ENCODE measurements at regions not wholly inside any gene's neighbourhood (a gene's known extent, or its start where the extent isn't known, plus 50 kb on each side); places are given as distances from the start of the nearest gene placed in this dataset.
A peak's percentile ranks its signal among the peaks of the same experiment; 100 is the strongest.

GRCh38 chr17:77449908-77450741, 309.4 kb downstream of the SEC14L1 start (continued):
- TF ChIP-seq HINFP (CRISPR knock-in tag; IDR thresholded peaks at IDR 0.05; ENCODE audit: low read depth) (peak; percentile 38; the same call in 1 of the 2 replicates), SNAI1 (CRISPR knock-in tag; IDR thresholded peaks at IDR 0.05; ENCODE audit: borderline replicate concordance) (peak; percentile 73; the same call in 1 of the 2 replicates), ZNF34 (CRISPR knock-in tag; IDR thresholded peaks at IDR 0.05; ENCODE audit: borderline replicate concordance) (no peak), ZBTB26 (CRISPR knock-in tag; IDR thresholded peaks at IDR 0.05; ENCODE audit: borderline replicate concordance) (0 out of 2 replicates have a peak, but pooled peaks have one; percentile 17), ZNF687 (CRISPR knock-in tag; IDR thresholded peaks at IDR 0.05) (peak; percentile 81), DPF2 (CRISPR knock-in tag; IDR thresholded peaks at IDR 0.05; ENCODE audit: borderline replicate concordance, low read depth) (peak; percentile 41; the same call in 1 of the 2 replicates), KDM1A (CRISPR knock-in tag; IDR thresholded peaks at IDR 0.05) (no peak), SMAD1 (CRISPR knock-in tag; IDR thresholded peaks at IDR 0.05; ENCODE audit: borderline replicate concordance, low read depth) (no peak; the same call in 1 of the 2 replicates), LCORL (IDR thresholded peaks at IDR 0.05) (no peak), LCORL (CRISPR knock-in tag; IDR thresholded peaks at IDR 0.05) (peak; percentile 58), ATF7-NPFF (CRISPR knock-in tag; IDR thresholded peaks at IDR 0.05; ENCODE audit: low read depth) (peak; percentile 31; the same call in 1 of the 2 replicates), ZNF614 (CRISPR knock-in tag; IDR thresholded peaks at IDR 0.05; ENCODE audit: borderline replicate concordance) (no peak), ZBTB25 (CRISPR knock-in tag; IDR thresholded peaks at IDR 0.05) (no peak)
- TF ChIP-seq, protein P1, sequence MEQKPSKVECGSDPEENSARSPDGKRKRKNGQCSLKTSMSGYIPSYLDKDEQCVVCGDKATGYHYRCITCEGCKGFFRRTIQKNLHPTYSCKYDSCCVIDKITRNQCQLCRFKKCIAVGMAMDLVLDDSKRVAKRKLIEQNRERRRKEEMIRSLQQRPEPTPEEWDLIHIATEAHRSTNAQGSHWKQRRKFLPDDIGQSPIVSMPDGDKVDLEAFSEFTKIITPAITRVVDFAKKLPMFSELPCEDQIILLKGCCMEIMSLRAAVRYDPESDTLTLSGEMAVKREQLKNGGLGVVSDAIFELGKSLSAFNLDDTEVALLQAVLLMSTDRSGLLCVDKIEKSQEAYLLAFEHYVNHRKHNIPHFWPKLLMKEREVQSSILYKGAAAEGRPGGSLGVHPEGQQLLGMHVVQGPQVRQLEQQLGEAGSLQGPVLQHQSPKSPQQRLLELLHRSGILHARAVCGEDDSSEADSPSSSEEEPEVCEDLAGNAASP (CRISPR knock-in tag; IDR thresholded peaks at IDR 0.05; ENCODE audit: borderline replicate concordance), result peak; percentile 31; the same call in 1 of the 2 replicates
- TF ChIP-seq, protein P2, sequence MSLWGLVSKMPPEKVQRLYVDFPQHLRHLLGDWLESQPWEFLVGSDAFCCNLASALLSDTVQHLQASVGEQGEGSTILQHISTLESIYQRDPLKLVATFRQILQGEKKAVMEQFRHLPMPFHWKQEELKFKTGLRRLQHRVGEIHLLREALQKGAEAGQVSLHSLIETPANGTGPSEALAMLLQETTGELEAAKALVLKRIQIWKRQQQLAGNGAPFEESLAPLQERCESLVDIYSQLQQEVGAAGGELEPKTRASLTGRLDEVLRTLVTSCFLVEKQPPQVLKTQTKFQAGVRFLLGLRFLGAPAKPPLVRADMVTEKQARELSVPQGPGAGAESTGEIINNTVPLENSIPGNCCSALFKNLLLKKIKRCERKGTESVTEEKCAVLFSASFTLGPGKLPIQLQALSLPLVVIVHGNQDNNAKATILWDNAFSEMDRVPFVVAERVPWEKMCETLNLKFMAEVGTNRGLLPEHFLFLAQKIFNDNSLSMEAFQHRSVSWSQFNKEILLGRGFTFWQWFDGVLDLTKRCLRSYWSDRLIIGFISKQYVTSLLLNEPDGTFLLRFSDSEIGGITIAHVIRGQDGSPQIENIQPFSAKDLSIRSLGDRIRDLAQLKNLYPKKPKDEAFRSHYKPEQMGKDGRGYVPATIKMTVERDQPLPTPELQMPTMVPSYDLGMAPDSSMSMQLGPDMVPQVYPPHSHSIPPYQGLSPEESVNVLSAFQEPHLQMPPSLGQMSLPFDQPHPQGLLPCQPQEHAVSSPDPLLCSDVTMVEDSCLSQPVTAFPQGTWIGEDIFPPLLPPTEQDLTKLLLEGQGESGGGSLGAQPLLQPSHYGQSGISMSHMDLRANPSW (CRISPR knock-in tag; IDR thresholded peaks at IDR 0.05; ENCODE audit: borderline replicate concordance), result no peak; the same call in 1 of the 2 replicates

Measured in HepG2 (cell line).